Stimulated activated CD4-positive, alpha-beta T cell treated with anti-CD3 and anti-CD28 coated beads, TNF-alpha, amount 100 ng/mL, for 24 hours (primary cell): ENCODE measurements at regions not wholly inside any gene's neighbourhood (a gene's known extent, or its start where the extent isn't known, plus 50 kb on each side); places are given as distances from the start of the nearest gene placed in this dataset.
"Not testable (repeated sequence)": the region's sequence is repeated elsewhere in the genome, so short reads cannot be mapped to it uniquely, and the experiment has no call there.

Experiments used
- DNase-seq, 3 experiments: peaks; one replicate each; pipeline ENCODE4 v3.0.0-alpha.2; 2020; ENCODE audit warnings: low read depth in 3 of 3

- DNase-seq = no peak
These were observed 255.3 kb upstream of the GJE1 start for GRCh38 chr6:141877275-141877983.

GRCh38 chr6:141874930-141875602 lies 257.7 kb upstream of the GJE1 start:
- DNase-seq = no peak

GRCh38 chr6:141869509-141869908 lies 263.2 kb upstream of the GJE1 start:
- not testable (repeated sequence) for DNase-seq

- DNase-seq = no peak
These were observed 265.0 kb upstream of the GJE1 start for GRCh38 chr6:141867767-141868166.

- DNase-seq = no peak
These were observed 265.8 kb upstream of the GJE1 start for GRCh38 chr6:141866731-141867497.

- no peak for DNase-seq
These were observed 281.7 kb upstream of the GJE1 start for GRCh38 chr6:141851063-141851462.

- no peak for DNase-seq
These were observed 284.5 kb upstream of the GJE1 start for GRCh38 chr6:141848029-141848890.

GRCh38 chr6:141846639-141847038 lies 286.1 kb upstream of the GJE1 start:
- DNase-seq = no peak

GRCh38 chr6:141843178-141843834 lies 289.4 kb upstream of the GJE1 start:
- DNase-seq = no peak

GRCh38 chr6:141833001-141833655 lies 299.6 kb upstream of the GJE1 start:
- no peak for DNase-seq

GRCh38 chr6:141830530-141830929 lies 302.2 kb upstream of the GJE1 start:
- DNase-seq = no peak

- DNase-seq = no peak
These were observed 303.0 kb upstream of the GJE1 start for GRCh38 chr6:141829566-141830360.

- DNase-seq = no peak
These were observed 308.4 kb upstream of the GJE1 start for GRCh38 chr6:141824350-141824749.

GRCh38 chr6:141815039-141815438 lies 317.7 kb upstream of the GJE1 start:
- not testable (repeated sequence) for DNase-seq

GRCh38 chr6:141809901-141810300 lies 322.8 kb upstream of the GJE1 start:
- DNase-seq = no peak

GRCh38 chr6:141808662-141809061 lies 324.1 kb upstream of the GJE1 start:
- no peak for DNase-seq

GRCh38 chr6:141800973-141801372 lies 331.8 kb upstream of the GJE1 start:
- not testable (repeated sequence) for DNase-seq

GRCh38 chr6:141790921-141791320 lies 341.8 kb upstream of the GJE1 start:
- no peak for DNase-seq

- no peak for DNase-seq
These were observed 344.6 kb upstream of the GJE1 start for GRCh38 chr6:141788096-141788495.

- DNase-seq = no peak
These were observed 349.1 kb upstream of the GJE1 start for GRCh38 chr6:141783585-141783984.
